Tibial nerve (tissue), 4 donors: ENCODE measurements at regions not wholly inside any gene's neighbourhood (a gene's known extent, or its start where the extent isn't known, plus 50 kb on each side); places are given as distances from the start of the nearest gene placed in this dataset.
"Not testable (repeated sequence)": the region's sequence is repeated elsewhere in the genome, so short reads cannot be mapped to it uniquely, and the experiment has no call there.

ENCODE experiments used
- DNase-seq, 2 donors: peaks; one replicate each; pipeline ENCODE4 v3.0.0-alpha.2; 2019; ENCODE audit warnings: low spot score in 2 of 2
- H3K27ac ChIP-seq, 4 donors: fragments of 200-600 bp; sonication (generic) in 3 of 4; one replicate each; pipeline ENCODE4 v1.5.1; 2017 to 2019; ENCODE audit warnings: mild to moderate bottlenecking in 1 of 4
- H3K27me3 ChIP-seq, 2 donors: fragments of 200-600 bp; sonication (generic) in 1 of 2; one replicate each; pipeline versions ENCODE4 v1.5.1 to v1.6.0; 2017 to 2019
- H3K36me3 ChIP-seq, 3 donors: fragments of 200-600 bp; sonication (generic); one replicate each; pipeline ENCODE4 v1.5.1; 2018 to 2019
- H3K4me1 ChIP-seq, 4 donors: fragments of 200-600 bp; sonication (generic) in 3 of 4; one replicate each; pipeline ENCODE4 v1.5.1; 2017 to 2019
- H3K4me3 ChIP-seq, 4 donors: fragments of 200-600 bp; sonication (generic) in 3 of 4; one replicate each; pipeline ENCODE4 v1.5.1; 2017 to 2019; ENCODE audit warnings: mild to moderate bottlenecking in 1 of 4, moderate library complexity in 1 of 4
- H3K9me3 ChIP-seq, 4 donors: fragments of 200-600 bp; sonication (generic) in 3 of 4; one replicate each; pipeline ENCODE4 v1.5.1; 2017 to 2019
- CTCF ChIP-seq, 5 experiments: fragments of 200-600 bp in 3 of 5; fragments of 450-650 bp in 2 of 5; sonication (generic) in 3 of 5; IDR thresholded peaks; one replicate each; pipeline ENCODE4 v1.5.1; 2016 to 2019; ENCODE audit warnings: antibody characterized with exemption in 5 of 5, mild to moderate bottlenecking in 3 of 5, moderate library complexity in 2 of 5
- EP300 ChIP-seq, 2 donors: sonication (generic); formaldehyde crosslinking; IDR thresholded peaks; one replicate each; pipeline ENCODE4 v1.6.1; 2017; ENCODE audit warnings: antibody characterized with exemption in 2 of 2, mild to moderate bottlenecking in 1 of 2
- POLR2A ChIP-seq, 2 donors: fragments of 450-650 bp; IDR thresholded peaks; one replicate each; pipeline ENCODE4 v1.6.1; 2017; ENCODE audit warnings: antibody characterized with exemption in 2 of 2, mild to moderate bottlenecking in 2 of 2, moderate library complexity in 2 of 2
- WGBS, 2 donors: methylation state at CpG; one replicate each; pipeline ENCODE4 v1.1.5; 2018; 5-methylcytosine and 5-hydroxymethylcytosine counted together

- no peak overlapping the region for H3K4me3 ChIP-seq
- H3K4me1 ChIP-seq, result peaks cover 0 to 10% (median 4%) of the 10 kb centered on the region in 4 donors
- H3K9me3 ChIP-seq, result no peaks in the 10 kb centered on the region
- no peak for DNase-seq
- WGBS, 2 donors, result 84 to 92% methylated on average over 8 of the region's 8 CpGs
- H3K27me3 ChIP-seq, result no peaks in the 10 kb centered on the region
- H3K27ac ChIP-seq, result no peak overlapping the region
- TF ChIP-seq POLR2A (IDR thresholded peaks at IDR 0.05) (no peak), EP300 (IDR thresholded peaks at IDR 0.05) (no peak), CTCF (IDR thresholded peaks at IDR 0.05) (no peak)
- no peaks in the 10 kb centered on the region for H3K36me3 ChIP-seq
These were observed 169.0 kb upstream of the GRK3 start for GRCh38 chr22:25395468-25395867.

GRCh38 chr22:25395915-25396314 lies 168.6 kb upstream of the GRK3 start:
- peaks cover 0 to 10% (median 4%) of the 10 kb centered on the region in 4 donors for H3K4me1 ChIP-seq
- H3K4me3 ChIP-seq, result no peak overlapping the region
- no peaks in the 10 kb centered on the region for H3K27me3 ChIP-seq
- WGBS, 2 donors, result 79 to 85% methylated on average over 3 of the region's 3 CpGs
- H3K36me3 ChIP-seq, result no peaks in the 10 kb centered on the region
- DNase-seq, result no peak
- no peak overlapping the region for H3K27ac ChIP-seq
- TF ChIP-seq POLR2A (IDR thresholded peaks at IDR 0.05) (no peak), EP300 (IDR thresholded peaks at IDR 0.05) (no peak), CTCF (IDR thresholded peaks at IDR 0.05) (no peak)
- H3K9me3 ChIP-seq, result no peaks in the 10 kb centered on the region

GRCh38 chr22:25396615-25397200 lies 167.8 kb upstream of the GRK3 start:
- no peaks in the 10 kb centered on the region for H3K9me3 ChIP-seq
- H3K27ac ChIP-seq, result no peak overlapping the region
- H3K36me3 ChIP-seq, result no peaks in the 10 kb centered on the region
- H3K4me1 ChIP-seq, result peaks cover 0 to 11% (median 2%) of the 10 kb centered on the region in 4 donors
- DNase-seq, result no peak
- TF ChIP-seq CTCF (IDR thresholded peaks at IDR 0.05), result no peak
- no peak for TF ChIP-seq POLR2A (IDR thresholded peaks at IDR 0.05)
- no peak for TF ChIP-seq EP300 (IDR thresholded peaks at IDR 0.05)
- WGBS, 2 donors, result 88 to 91% methylated on average over 10 of the region's 10 CpGs
- no peaks in the 10 kb centered on the region for H3K27me3 ChIP-seq
- no peak overlapping the region for H3K4me3 ChIP-seq

GRCh38 chr22:25397616-25398015 lies 166.9 kb upstream of the GRK3 start:
- Histone ChIP-seq H3K4me1 (peaks cover 0 to 13% (median 7%) of the 10 kb centered on the region in 4 donors), H3K27ac (no peak overlapping the region), H3K36me3 (no peaks in the 10 kb centered on the region), H3K9me3 (no peaks in the 10 kb centered on the region), H3K27me3 (no peaks in the 10 kb centered on the region), H3K4me3 (no peak overlapping the region)
- WGBS, 2 donors, result 73 to 81% methylated on average over 3 of the region's 3 CpGs
- no peak for DNase-seq
- TF ChIP-seq POLR2A (IDR thresholded peaks at IDR 0.05) (no peak), CTCF (IDR thresholded peaks at IDR 0.05) (no peak), EP300 (IDR thresholded peaks at IDR 0.05) (no peak)

- H3K27ac ChIP-seq, DNase-seq, H3K9me3 ChIP-seq, H3K36me3 ChIP-seq, H3K27me3 ChIP-seq, H3K4me3 ChIP-seq: not testable (repeated sequence)
- peaks cover 0 to 24% (median 17%) of the 10 kb centered on the region in 4 donors for H3K4me1 ChIP-seq
- WGBS, 2 donors, result 94 to 95% methylated on average over 6 of the region's 6 CpGs
These were observed 165.8 kb upstream of the GRK3 start for GRCh38 chr22:25398591-25399062.
